CD4-positive, alpha-beta T cell (primary cell): ENCODE measurements at regions not wholly inside any gene's neighbourhood (a gene's known extent, or its start where the extent isn't known, plus 50 kb on each side); places are given as distances from the start of the nearest gene placed in this dataset.

Source experiments
- ATAC-seq: fragments of 200-7000 bp; cut with Tn5 transposase; one replicate; pipeline ENCODE4 v1.10.0; 2022; ENCODE audit warnings: mild to moderate bottlenecking; ENCODE audit not compliant: poor library complexity
- CTCF ChIA-PET: fragments of 350-600 bp; sonication (Branson Sonifier 250); formaldehyde crosslinking; loops from one replicate; lab custom pipeline; 2021; ENCODE audit warnings: antibody characterized with exemption, inconsistent platforms; lab: Charles Lee
- POLR2A ChIA-PET: fragments of 350-600 bp; sonication (Branson Sonifier 250); formaldehyde crosslinking; loops from one replicate; lab custom pipeline; 2021; ENCODE audit warnings: antibody characterized with exemption, inconsistent platforms; lab: Charles Lee
- DNase-seq, 14 experiments: peaks; one replicate each; pipeline ENCODE4 v3.0.0-alpha.2; 2013 to 2020; ENCODE audit warnings: mixed read lengths in 2 of 14
- H3K27ac ChIP-seq, 2 donors: one replicate each; pipeline versions ENCODE4 v1.5.1 to v1.7.0; 2013; ENCODE audit warnings: low read length in 2 of 2, low read depth in 1 of 2, mild to moderate bottlenecking in 1 of 2
- H3K27me3 ChIP-seq, 2 experiments: 1 replicate in 1 of 2; 2 replicates in 1 of 2; pipeline versions ENCODE4 v1.6.1 to v1.7.0; 2013; ENCODE audit warnings: low read length in 2 of 2, control low read depth in 1 of 2, mild to moderate bottlenecking in 1 of 2, moderate library complexity in 1 of 2; ENCODE audit not compliant: insufficient read depth in 2 of 2, control insufficient read depth in 1 of 2
- H3K36me3 ChIP-seq: one replicate; pipeline ENCODE4 v1.6.1; 2013; ENCODE audit warnings: low read length, control low read depth; ENCODE audit not compliant: insufficient read depth
- H3K4me1 ChIP-seq: one replicate; pipeline ENCODE4 v1.6.1; 2013; ENCODE audit warnings: low read length, control low read depth; ENCODE audit not compliant: insufficient read depth
- H3K4me3 ChIP-seq: one replicate; pipeline ENCODE4 v1.5.1; 2013; ENCODE audit warnings: mild to moderate bottlenecking, low read length, moderate library complexity
- H3K9me3 ChIP-seq, 2 experiments: 1 replicate in 1 of 2; 2 replicates in 1 of 2; pipeline versions ENCODE4 v1.6.1 to v1.7.0; 2013; ENCODE audit warnings: low read length in 2 of 2, mild to moderate bottlenecking in 2 of 2, control low read depth in 1 of 2, moderate library complexity in 1 of 2; ENCODE audit not compliant: control insufficient read depth in 1 of 2, insufficient read depth in 1 of 2
- H3K27ac Mint-ChIP-seq: one replicate; pipeline ENCODE4 v1.8.0; 2020; ENCODE audit warnings: mixed read lengths
- H3K27me3 Mint-ChIP-seq: one replicate; pipeline ENCODE4 v1.8.0; 2021; ENCODE audit warnings: mixed read lengths
- H3K36me3 Mint-ChIP-seq: one replicate; pipeline ENCODE4 v1.8.0; 2021; ENCODE audit warnings: low read depth, mixed read lengths
- H3K4me1 Mint-ChIP-seq: one replicate; pipeline ENCODE4 v1.8.0; 2021; ENCODE audit warnings: low read depth, mixed read lengths
- H3K4me3 Mint-ChIP-seq: one replicate; pipeline ENCODE4 v1.8.0; 2020; ENCODE audit warnings: mild to moderate bottlenecking, mixed read lengths
- H3K9me3 Mint-ChIP-seq: one replicate; pipeline ENCODE4 v1.8.0; 2020; ENCODE audit warnings: mixed read lengths
- CTCF ChIP-seq: fragments of 200-600 bp; IDR thresholded peaks from one replicate; pipeline ENCODE4 v1.8.0; 2022; ENCODE audit warnings: antibody characterized with exemption, mild to moderate bottlenecking
- intact Hi-C, 2 experiments: fragments of 100-400 bp; cut with DNase I in 1 of 2; cut with micrococcal nuclease in 1 of 2; formaldehyde crosslinking; loops; one replicate each; pipeline versions ENCODE4 v1.15.1 to v1.9.0; 2023 to 2025; cut with DNase I, micrococcal nuclease

GRCh38 chr6:100099189-100100074 is 105.4 kb upstream of the MCHR2 start:
- H3K4me1 ChIP-seq, result no peaks in the 10 kb centered on the region
- no peak overlapping the region for H3K27ac ChIP-seq
- peaks cover 8% of the 10 kb centered on the region for H3K27me3 Mint-ChIP-seq
- H3K27ac Mint-ChIP-seq, result no peak overlapping the region
- no peak overlapping the region for H3K4me3 Mint-ChIP-seq
- ChIA-PET CTCF (interaction anchor here (1.4 kb wide), 1 partner anchor 232 kb away, joined by 6 read pairs; no protein-coding TSS in a partner anchor), POLR2A (no interaction called here)
- H3K4me1 Mint-ChIP-seq, result no peaks in the 10 kb centered on the region
- no peaks in the 10 kb centered on the region for H3K9me3 ChIP-seq
- peak; percentile 40 for TF ChIP-seq CTCF
- no peaks in the 10 kb centered on the region for H3K9me3 Mint-ChIP-seq
- no peaks in the 10 kb centered on the region for H3K36me3 Mint-ChIP-seq
- intact Hi-C loops, result loop anchor here (5.0 to 10.0 kb wide), 3 partner anchors 232 to 635 kb away; no protein-coding TSS in a partner anchor
- DNase-seq, result peak in 1 of 14 experiments; percentile 15
- no peak for ATAC-seq
- H3K4me3 ChIP-seq, result no peak overlapping the region
- H3K36me3 ChIP-seq, result no peaks in the 10 kb centered on the region
- no peaks in the 10 kb centered on the region for H3K27me3 ChIP-seq

- H3K27ac ChIP-seq, result no peak overlapping the region
- no peaks in the 10 kb centered on the region for H3K9me3 Mint-ChIP-seq
- no peaks in the 10 kb centered on the region for H3K27me3 ChIP-seq
- H3K27me3 Mint-ChIP-seq, result peaks cover 13% of the 10 kb centered on the region
- no peaks in the 10 kb centered on the region for H3K36me3 ChIP-seq
- no peak overlapping the region for H3K27ac Mint-ChIP-seq
- no peak for TF ChIP-seq CTCF
- no peak overlapping the region for H3K4me3 Mint-ChIP-seq
- no peaks in the 10 kb centered on the region for H3K9me3 ChIP-seq
- H3K4me3 ChIP-seq, result no peak overlapping the region
- no peaks in the 10 kb centered on the region for H3K36me3 Mint-ChIP-seq
- H3K4me1 ChIP-seq, result no peaks in the 10 kb centered on the region
- no peaks in the 10 kb centered on the region for H3K4me1 Mint-ChIP-seq
- DNase-seq (no peak), ATAC-seq (no peak)
- ChIA-PET CTCF (no interaction called here), POLR2A (no interaction called here)
- intact Hi-C loops, result loop anchor here (5.0 kb wide), 1 partner anchor 230 kb away; no protein-coding TSS in a partner anchor
These were observed 102.9 kb upstream of the MCHR2 start for GRCh38 chr6:100096936-100097335.

- H3K9me3 ChIP-seq, result no peaks in the 10 kb centered on the region
- no peaks in the 10 kb centered on the region for H3K4me1 Mint-ChIP-seq
- no peaks in the 10 kb centered on the region for H3K4me1 ChIP-seq
- no peak overlapping the region for H3K27ac ChIP-seq
- TF ChIP-seq CTCF, result no peak
- no peaks in the 10 kb centered on the region for H3K9me3 Mint-ChIP-seq
- DNase-seq (no peak), ATAC-seq (no peak)
- no peaks in the 10 kb centered on the region for H3K36me3 Mint-ChIP-seq
- no peak overlapping the region for H3K27ac Mint-ChIP-seq
- H3K4me3 ChIP-seq, result no peak overlapping the region
- peaks cover 13% of the 10 kb centered on the region for H3K27me3 Mint-ChIP-seq
- CTCF ChIA-PET, result no interaction called here
- H3K36me3 ChIP-seq, result no peaks in the 10 kb centered on the region
- intact Hi-C loops, result loop anchor here (5.0 kb wide), 1 partner anchor 229 kb away; no protein-coding TSS in a partner anchor
- no peak overlapping the region for H3K4me3 Mint-ChIP-seq
- POLR2A ChIA-PET, result no interaction called here
- no peaks in the 10 kb centered on the region for H3K27me3 ChIP-seq
These were observed 102.3 kb upstream of the MCHR2 start for GRCh38 chr6:100096341-100096740.
